ENCODE measurements at regions not wholly inside any gene's neighbourhood (a gene's known extent, or its start where the extent isn't known, plus 50 kb on each side); places are given as distances from the start of the nearest gene placed in this dataset.

- TF ChIP-seq EZH2 (IDR thresholded peaks at IDR 0.05; ENCODE audit: low read depth, low read length, severe bottlenecking): no peak
- TF ChIP-seq SUZ12 (IDR thresholded peaks at IDR 0.05; ENCODE audit: low read length): no peak
- TF ChIP-seq JUN (IDR thresholded peaks at IDR 0.05; ENCODE audit: low read depth, low read length): no peak
- no peak for TF ChIP-seq ASH2L (IDR thresholded peaks at IDR 0.05; ENCODE audit: low read length)
- TF ChIP-seq SP1 (IDR thresholded peaks at IDR 0.05; ENCODE audit: low read depth, low read length): no peak
- no peak for TF ChIP-seq SAP30 (IDR thresholded peaks at IDR 0.05; ENCODE audit: insufficient read depth, insufficient replicate concordance, low read length)
- no peak for TF ChIP-seq SP4 (IDR thresholded peaks at IDR 0.05; ENCODE audit: low read length)
Observed at GRCh38 chr3:21138085-21138484, 612.9 kb downstream of the ZNF385D start (continued).
